Adrenal gland (tissue), 9 donors: ENCODE measurements at regions not wholly inside any gene's neighbourhood (a gene's known extent, or its start where the extent isn't known, plus 50 kb on each side); places are given as distances from the start of the nearest gene placed in this dataset.

ENCODE experiments used
- DNase-seq, 7 donors: peaks; one replicate each; pipeline ENCODE4 v3.0.0-alpha.2; 2019 to 2020
- H3K27ac ChIP-seq, 5 donors: fragments of 200-600 bp; sonication (generic) in 4 of 5; 1 replicate in 3 of 5; 2 replicates in 2 of 5; pipeline versions ENCODE4 v1.5.1 to v1.8.0; 2016 to 2020; ENCODE audit warnings: mild to moderate bottlenecking in 1 of 5
- H3K27me3 ChIP-seq: fragments of 200-600 bp; 2 replicates; pipeline ENCODE4 v1.8.0; 2021
- H3K36me3 ChIP-seq, 2 donors: fragments of 200-600 bp; replicated peaks in 1 of 2; 1 replicate in 1 of 2; 2 replicates in 1 of 2; pipeline versions ENCODE4 v1.5.1 to v1.8.0; 2018 to 2022
- H3K4me1 ChIP-seq, 2 donors: fragments of 200-600 bp; replicated peaks in 1 of 2; 1 replicate in 1 of 2; 2 replicates in 1 of 2; pipeline versions ENCODE4 v1.5.1 to v1.8.0; 2018 to 2021
- H3K4me3 ChIP-seq, 4 donors: fragments of 200-600 bp; sonication (generic) in 3 of 4; one replicate each; pipeline ENCODE4 v1.5.1; 2016 to 2018
- H3K9me3 ChIP-seq, 3 donors: fragments of 200-600 bp; sonication (generic) in 1 of 3; replicated peaks in 1 of 3; 1 replicate in 2 of 3; 2 replicates in 1 of 3; pipeline versions ENCODE4 v1.5.1 to v1.8.0; 2016 to 2021
- CTCF ChIP-seq, 6 experiments: fragments of 450-650 bp in 4 of 6; fragments of 200-600 bp in 2 of 6; sonication (generic) in 1 of 6; IDR thresholded peaks; 1 replicate in 5 of 6; 2 replicates in 1 of 6; pipeline versions ENCODE4 v1.5.1 to v1.8.0; 2016 to 2021; ENCODE audit warnings: antibody characterized with exemption in 6 of 6, mild to moderate bottlenecking in 2 of 6, moderate library complexity in 1 of 6
- POLR2A ChIP-seq, 2 donors: fragments of 450-650 bp; IDR thresholded peaks; one replicate each; pipeline ENCODE4 v1.6.1; 2017; ENCODE audit warnings: antibody characterized with exemption in 2 of 2, mild to moderate bottlenecking in 2 of 2, moderate library complexity in 1 of 2
- WGBS, 4 donors: extraction: QIAGEN DNeasy Blood & Tissue Kit in 2 of 4; methylation state at CpG; one replicate each; pipeline versions ENCODE4 v1.1.5 to v1.1.7; 2013 to 2017; 5-methylcytosine and 5-hydroxymethylcytosine counted together
- intact Hi-C, 2 donors: fragments of 100-400 bp; cut with DNase I; formaldehyde crosslinking; loops; one replicate each; pipeline versions ENCODE4 v1.14.1 to v1.15.0; 2022 to 2023
- donor health status: healthy with polysubstance abuse.
- donor health status: Bipolar disorder and iron deficiency.
- donor health status: DM: yes; HTN: yes; CAD: no.
- donor health status: DM: no; HTN: no; CAD: no.
- donor health status: DM: no; HTN: no; CAD: no.

GRCh38 chr5:30627945-30628344 lies 565.5 kb upstream of the CDH6 start:
- Histone ChIP-seq H3K9me3 (no peaks in the 10 kb centered on the region), H3K4me1 (no peaks in the 10 kb centered on the region), H3K4me3 (no peak overlapping the region), H3K27ac (no peak overlapping the region), H3K36me3 (no peaks in the 10 kb centered on the region), H3K27me3 (no peaks in the 10 kb centered on the region)
- TF ChIP-seq CTCF (IDR thresholded peaks at IDR 0.05) (no peak), POLR2A (IDR thresholded peaks at IDR 0.05) (no peak)
- DNase-seq: no peak
- intact Hi-C loops: no loop called here

GRCh38 chr5:30626557-30626956 lies 566.9 kb upstream of the CDH6 start:
- Histone ChIP-seq H3K27me3 (no peaks in the 10 kb centered on the region), H3K4me1 (no peaks in the 10 kb centered on the region), H3K27ac (no peak overlapping the region), H3K4me3 (no peak overlapping the region), H3K36me3 (no peaks in the 10 kb centered on the region), H3K9me3 (no peaks in the 10 kb centered on the region)
- TF ChIP-seq POLR2A (IDR thresholded peaks at IDR 0.05) (no peak), CTCF (IDR thresholded peaks at IDR 0.05) (no peak)
- no peak for DNase-seq
- 49 to 69% (median 57%) methylated on average over 2 of the region's 2 CpGs for WGBS, 4 donors
- intact Hi-C loops: no loop called here

DNA sequence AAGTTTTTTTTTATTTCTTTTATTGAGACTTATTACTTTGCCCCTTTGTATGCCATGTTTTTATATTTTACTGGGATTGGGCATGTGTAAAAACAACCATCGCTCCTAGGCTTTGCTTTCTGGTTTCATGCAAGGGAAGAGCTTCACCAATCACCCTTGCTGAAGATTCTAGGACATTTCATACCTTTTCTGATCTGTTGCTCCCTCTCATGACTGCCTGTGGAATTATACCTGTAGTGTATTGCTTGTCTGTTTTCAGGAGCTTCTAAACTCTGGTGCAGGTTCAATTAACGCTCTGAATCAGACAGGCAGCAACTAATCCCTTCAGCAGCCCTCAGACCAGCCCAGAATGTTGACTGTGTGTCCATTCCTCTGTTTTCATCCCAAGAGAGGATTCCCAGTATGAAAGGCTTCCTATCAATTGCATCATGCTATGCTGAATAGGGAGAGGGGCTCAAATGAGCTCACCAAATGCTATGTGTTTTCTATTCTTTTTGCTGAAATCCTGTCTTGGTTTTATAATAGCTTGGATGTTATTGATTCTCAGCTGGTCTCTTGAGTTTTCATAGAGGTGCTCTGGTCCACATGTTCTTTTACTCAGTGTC lies 572.9 kb upstream of the CDH6 start:
- WGBS, 4 donors: 70 to 72% (median 70%) methylated on average over 2 of the region's 2 CpGs
- intact Hi-C loops: no loop called here
- no peaks in the 10 kb centered on the region for H3K9me3 ChIP-seq

GRCh38 chr5:30608501-30608900 lies 585.0 kb upstream of the CDH6 start:
- Histone ChIP-seq H3K27me3 (no peaks in the 10 kb centered on the region), H3K9me3 (no peaks in the 10 kb centered on the region), H3K27ac (no peak overlapping the region), H3K4me3 (no peak overlapping the region), H3K4me1 (no peaks in the 10 kb centered on the region), H3K36me3 (no peaks in the 10 kb centered on the region)
- WGBS, 4 donors: 73 to 81% (median 79%) methylated on average over 3 of the region's 3 CpGs
- TF ChIP-seq CTCF (IDR thresholded peaks at IDR 0.05) (no peak), POLR2A (IDR thresholded peaks at IDR 0.05) (no peak)
- DNase-seq: no peak
- intact Hi-C loops: no loop called here

More for the DNA sequence above, 572.9 kb upstream of the CDH6 start:
- H3K36me3 ChIP-seq: no peaks in the 10 kb centered on the region
- no peak for DNase-seq
- no peak overlapping the region for H3K4me3 ChIP-seq
- TF ChIP-seq CTCF (IDR thresholded peaks at IDR 0.05) (no peak), POLR2A (IDR thresholded peaks at IDR 0.05) (no peak)
- H3K4me1 ChIP-seq: no peaks in the 10 kb centered on the region
- H3K27me3 ChIP-seq: no peaks in the 10 kb centered on the region
- no peak overlapping the region for H3K27ac ChIP-seq
